MM.1S (cell line): ENCODE measurements at regions not wholly inside any gene's neighbourhood (a gene's known extent, or its start where the extent isn't known, plus 50 kb on each side); places are given as distances from the start of the nearest gene placed in this dataset.

Experiments
- CTCF ChIP-seq: fragments of 300-600 bp; sonication (generic); IDR thresholded peaks from 2 replicates; pipeline ENCODE4 v1.5.1; 2016; ENCODE audit warnings: antibody characterized with exemption, low read length, mixed read lengths
- EZH2 ChIP-seq: fragments of 300-600 bp; sonication (generic); optimal IDR thresholded peaks from 2 replicates; pipeline ENCODE3; 2017; ENCODE audit warnings: low read depth, mild to moderate bottlenecking, antibody characterized with exemption, low read length, mixed read lengths

GRCh38 chr17:56700919-56701420, 107.5 kb downstream of the NOG start:
- no peak for TF ChIP-seq CTCF
- TF ChIP-seq EZH2 = no peak
